GM19193 (cell line): ENCODE measurements at regions not wholly inside any gene's neighbourhood (a gene's known extent, or its start where the extent isn't known, plus 50 kb on each side); places are given as distances from the start of the nearest gene placed in this dataset.

ENCODE experiments used
- POLR2A ChIP-seq: IDR thresholded peaks from 4 replicates; pipeline ENCODE4 v1.6.1; 2011; ENCODE audit not compliant: insufficient read depth, insufficient read length; ENCODE audit errors: extremely low read depth

GRCh38 chr2:57444752-57445430 lies 601.7 kb upstream of the VRK2 start:
- no peak for TF ChIP-seq POLR2A

DNA sequence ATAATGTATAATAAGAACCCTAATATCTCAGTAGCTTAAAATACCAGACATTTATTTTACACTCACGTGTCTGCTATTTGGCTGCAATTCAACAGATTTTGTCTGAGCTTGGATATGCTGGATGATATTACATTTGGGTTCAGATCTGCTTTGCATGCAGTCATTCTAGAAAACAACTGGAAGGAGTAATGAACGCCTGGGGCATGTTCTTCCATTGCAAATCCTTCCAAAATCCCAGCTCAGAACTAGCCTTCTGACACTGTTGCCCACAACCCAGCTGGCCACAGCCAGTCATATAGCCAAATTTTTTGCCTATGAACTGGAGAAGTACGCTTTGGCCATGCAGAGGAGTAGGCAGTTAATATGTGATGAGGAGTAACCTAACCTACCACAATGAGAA lies 597.8 kb upstream of the VRK2 start:
- TF ChIP-seq POLR2A = no peak

- TF ChIP-seq POLR2A = no peak
Observed at GRCh38 chr2:57450170-57450569, 596.4 kb upstream of the VRK2 start.

- no peak for TF ChIP-seq POLR2A
Observed at GRCh38 chr2:57452634-57453033, 594.0 kb upstream of the VRK2 start.

GRCh38 chr2:57453945-57454344 lies 592.7 kb upstream of the VRK2 start:
- TF ChIP-seq POLR2A = no peak

DNA sequence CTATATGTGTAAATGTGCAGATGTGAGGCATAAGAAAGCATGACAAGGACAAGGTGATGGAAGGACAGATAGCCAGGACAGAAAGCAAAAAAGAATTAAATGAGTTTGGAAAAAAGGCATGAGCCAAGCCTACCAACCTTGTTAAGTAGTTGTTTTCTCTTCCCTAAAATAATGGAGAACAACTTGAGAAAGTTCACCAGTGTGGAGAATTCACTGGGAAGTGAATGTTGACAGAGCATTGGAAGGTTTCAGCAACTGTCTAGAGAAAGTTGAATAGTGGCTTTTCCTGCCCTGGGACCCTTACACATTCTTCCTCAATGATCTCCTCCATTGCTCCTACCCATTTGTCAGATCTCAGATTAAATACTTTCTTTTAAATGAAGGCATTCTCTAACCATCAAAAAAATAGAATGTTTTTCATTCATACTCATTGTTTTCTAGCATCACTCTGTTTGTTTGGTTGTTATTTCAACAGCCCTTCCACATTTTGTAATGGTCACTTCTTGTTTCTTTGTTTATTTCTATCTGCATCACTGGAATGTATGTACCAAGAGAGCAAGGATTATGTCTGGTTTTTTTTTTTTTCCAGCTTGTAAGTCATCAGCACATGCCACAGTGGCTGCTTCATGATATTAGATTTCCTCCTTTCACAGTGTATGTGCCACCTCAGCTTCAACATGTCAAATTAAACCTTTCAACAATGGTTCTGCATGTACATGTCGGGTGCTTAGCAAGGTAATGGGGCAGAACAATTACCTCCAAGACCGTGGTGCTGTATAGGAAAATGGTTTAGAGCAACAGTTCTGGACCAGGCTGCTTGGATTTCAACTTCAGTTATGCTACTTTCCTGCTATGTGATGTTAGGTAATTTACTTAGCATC lies 586.0 kb upstream of the VRK2 start:
- TF ChIP-seq POLR2A = no peak

- TF ChIP-seq POLR2A = no peak
Observed at GRCh38 chr2:57461624-57462023, 585.0 kb upstream of the VRK2 start.

- TF ChIP-seq POLR2A = no peak
Observed at GRCh38 chr2:57465067-57465466, 581.5 kb upstream of the VRK2 start.

DNA sequence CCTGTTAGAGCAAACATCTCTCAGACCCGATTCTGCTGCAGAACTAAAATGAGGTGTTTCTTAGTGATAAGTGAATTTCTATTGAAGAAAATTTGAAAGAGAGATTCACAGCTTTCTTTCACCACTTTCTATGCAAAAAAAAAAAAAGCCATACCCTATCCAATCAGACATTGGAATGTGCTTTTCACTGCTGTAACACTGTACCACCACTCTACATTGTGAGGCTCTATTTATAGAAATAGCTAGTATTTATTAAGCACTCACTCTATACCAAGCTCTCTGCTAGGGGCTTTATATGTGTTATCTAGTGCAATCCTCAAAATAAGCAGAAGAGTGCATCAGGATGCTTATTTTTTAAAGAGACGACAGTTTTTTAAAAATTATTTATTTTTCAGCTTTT lies 580.6 kb upstream of the VRK2 start:
- no peak for TF ChIP-seq POLR2A

DNA sequence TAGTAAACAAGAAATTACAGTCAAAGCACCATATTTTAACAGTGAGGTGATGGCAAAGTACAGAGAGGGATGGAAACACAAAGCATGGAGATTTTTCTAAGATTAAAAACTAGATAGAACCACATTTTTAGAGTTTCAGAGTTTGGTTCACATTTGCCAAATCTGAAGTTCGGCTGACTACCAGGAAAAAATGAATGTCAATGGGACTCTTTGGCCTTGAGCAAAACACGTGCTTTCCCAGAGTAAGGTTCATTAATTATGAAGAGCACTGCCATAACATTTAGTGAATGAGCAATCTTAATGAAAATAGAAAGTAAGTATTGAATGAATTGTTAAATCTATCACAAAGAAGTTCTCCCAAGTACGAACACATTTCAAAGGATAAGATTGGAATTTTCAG lies 571.2 kb upstream of the VRK2 start:
- no peak for TF ChIP-seq POLR2A

- no peak for TF ChIP-seq POLR2A
Observed at GRCh38 chr2:57479981-57480380, 566.6 kb upstream of the VRK2 start.

DNA sequence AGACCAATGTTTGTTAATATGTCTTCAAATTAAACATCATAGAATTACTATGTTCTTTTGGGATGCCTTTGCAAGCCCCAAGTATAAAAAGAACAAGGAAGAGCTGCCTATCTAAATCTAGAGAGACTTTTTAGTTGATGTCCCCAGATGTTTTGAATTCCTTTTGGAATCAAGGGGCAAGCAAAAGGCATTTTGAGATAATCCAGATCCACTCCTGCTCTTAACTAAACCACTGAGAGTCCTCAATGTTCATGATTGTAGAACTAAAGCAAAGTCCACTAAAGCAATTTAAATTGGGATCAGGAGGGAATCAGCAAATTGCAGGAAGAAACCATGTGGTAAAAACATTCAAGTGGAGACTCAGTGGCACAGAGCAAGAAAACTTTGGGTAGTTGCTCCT lies 558.5 kb upstream of the VRK2 start:
- TF ChIP-seq POLR2A = no peak

GRCh38 chr2:57490741-57491140 lies 555.9 kb upstream of the VRK2 start:
- TF ChIP-seq POLR2A = no peak

GRCh38 chr2:57491213-57491612 lies 555.4 kb upstream of the VRK2 start:
- no peak for TF ChIP-seq POLR2A

DNA sequence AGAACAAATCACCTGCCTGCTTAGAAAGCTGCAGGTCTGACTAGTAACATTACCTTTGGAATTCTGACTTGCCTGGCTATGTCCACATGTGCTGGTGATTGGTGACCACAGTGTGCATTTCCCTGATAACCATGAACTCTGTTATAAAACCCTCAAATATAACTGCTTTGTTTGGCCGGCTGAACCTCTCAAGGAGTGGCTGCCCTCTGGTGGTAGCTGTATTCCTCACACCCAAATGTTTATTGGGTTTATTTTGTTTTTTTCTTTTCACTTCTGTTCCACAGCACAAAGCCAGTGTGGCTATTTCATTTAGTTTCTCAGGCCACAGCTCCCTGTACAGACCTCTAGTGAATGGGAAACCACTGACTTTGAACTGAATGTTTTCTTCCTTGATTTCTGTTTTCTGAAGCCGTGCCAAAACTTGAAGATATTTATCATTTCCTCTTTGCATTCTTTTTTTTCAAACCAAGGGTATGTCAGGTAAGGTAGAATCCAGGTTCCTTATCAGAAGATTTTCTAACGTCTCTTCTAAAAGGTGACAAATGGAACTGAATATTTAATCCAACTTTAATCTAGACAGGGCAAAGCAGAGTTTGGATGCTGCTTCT lies 549.0 kb upstream of the VRK2 start:
- no peak for TF ChIP-seq POLR2A

GRCh38 chr2:57504787-57505186 lies 541.8 kb upstream of the VRK2 start:
- no peak for TF ChIP-seq POLR2A
